ENCODE measurements at regions not wholly inside any gene's neighbourhood (a gene's known extent, or its start where the extent isn't known, plus 50 kb on each side); places are given as distances from the start of the nearest gene placed in this dataset.
A peak's percentile ranks its signal among the peaks of the same experiment; 100 is the strongest.

GRCh38 chr13:40187324-40187795 is 479.1 kb downstream of the FOXO1 start:
- Histone ChIP-seq H3K36me3 (ENCODE audit: control insufficient read depth, insufficient read depth, low read length) (no peaks in the 10 kb centered on the region), H3K27me3 (ENCODE audit: control insufficient read depth, insufficient read depth, low read length) (no peaks in the 10 kb centered on the region), H3K4me3 (ENCODE audit: low read depth, low read length) (no peak overlapping the region)
- no peak for DNase-seq (ENCODE audit: low read depth)
- TF ChIP-seq CTCF (IDR thresholded peaks at IDR 0.05; ENCODE audit: insufficient read depth, low read length, poor library complexity, severe bottlenecking): no peak

- TF ChIP-seq CTCF (IDR thresholded peaks at IDR 0.05; ENCODE audit: insufficient read depth, low read length, poor library complexity, severe bottlenecking): no peak
- no peak for DNase-seq (ENCODE audit: low read depth)
- Histone ChIP-seq H3K27me3 (ENCODE audit: control insufficient read depth, insufficient read depth, low read length) (no peaks in the 10 kb centered on the region), H3K36me3 (ENCODE audit: control insufficient read depth, insufficient read depth, low read length) (no peaks in the 10 kb centered on the region), H3K4me3 (ENCODE audit: low read depth, low read length) (no peak overlapping the region)
These were observed 478.4 kb downstream of the FOXO1 start for GRCh38 chr13:40187841-40188591.

- TF ChIP-seq CTCF (IDR thresholded peaks at IDR 0.05; ENCODE audit: insufficient read depth, low read length, poor library complexity, severe bottlenecking): no peak
- DNase-seq (ENCODE audit: low read depth): no peak
- no peaks in the 10 kb centered on the region for H3K27me3 ChIP-seq (ENCODE audit: control insufficient read depth, insufficient read depth, low read length)
- no peak overlapping the region for H3K4me3 ChIP-seq (ENCODE audit: low read depth, low read length)
- H3K36me3 ChIP-seq (ENCODE audit: control insufficient read depth, insufficient read depth, low read length): no peaks in the 10 kb centered on the region
These were observed 477.0 kb downstream of the FOXO1 start for GRCh38 chr13:40189426-40189825.

- no peak for DNase-seq (ENCODE audit: low read depth)
- H3K36me3 ChIP-seq (ENCODE audit: control insufficient read depth, insufficient read depth, low read length): no peaks in the 10 kb centered on the region
- no peak for TF ChIP-seq CTCF (IDR thresholded peaks at IDR 0.05; ENCODE audit: insufficient read depth, low read length, poor library complexity, severe bottlenecking)
- H3K4me3 ChIP-seq (ENCODE audit: low read depth, low read length): no peak overlapping the region
- no peaks in the 10 kb centered on the region for H3K27me3 ChIP-seq (ENCODE audit: control insufficient read depth, insufficient read depth, low read length)
These were observed 476.4 kb downstream of the FOXO1 start for GRCh38 chr13:40189898-40190630.

- DNase-seq (ENCODE audit: low read depth): peak; percentile 64
- no peak overlapping the region for H3K4me3 ChIP-seq (ENCODE audit: low read depth, low read length)
- TF ChIP-seq CTCF (IDR thresholded peaks at IDR 0.05; ENCODE audit: insufficient read depth, low read length, poor library complexity, severe bottlenecking): no peak
- no peaks in the 10 kb centered on the region for H3K27me3 ChIP-seq (ENCODE audit: control insufficient read depth, insufficient read depth, low read length)
- H3K36me3 ChIP-seq (ENCODE audit: control insufficient read depth, insufficient read depth, low read length): no peaks in the 10 kb centered on the region
These were observed 475.8 kb downstream of the FOXO1 start for GRCh38 chr13:40190641-40191100.

All from kidney epithelial cell (primary cell).